GM04504 (cell line): ENCODE measurements at regions not wholly inside any gene's neighbourhood (a gene's known extent, or its start where the extent isn't known, plus 50 kb on each side); places are given as distances from the start of the nearest gene placed in this dataset.
"Not testable (repeated sequence)": the region's sequence is repeated elsewhere in the genome, so short reads cannot be mapped to it uniquely, and the experiment has no call there.

Source experiments
- DNase-seq: peaks from one replicate; pipeline ENCODE4 v3.0.0-alpha.2; 2012; ENCODE audit warnings: low read depth

DNA sequence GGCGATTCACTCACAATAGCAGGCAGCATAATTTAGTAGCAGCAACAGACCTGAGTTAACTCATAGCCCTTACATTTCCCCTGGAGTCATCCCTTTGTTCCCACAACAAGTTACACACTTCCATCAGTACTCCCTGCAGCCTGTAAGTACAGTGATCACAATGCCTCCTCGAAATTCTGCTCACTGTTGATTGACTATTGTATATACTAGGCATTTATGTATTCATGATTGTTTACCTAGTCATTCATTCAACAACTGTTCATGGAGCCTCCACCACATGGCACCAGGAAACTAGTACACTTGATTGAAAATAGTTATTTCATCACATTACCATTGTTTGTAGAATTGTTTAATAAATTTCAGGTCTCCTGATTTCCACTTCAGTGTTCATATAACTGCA lies 71.4 kb upstream of the P3H2 start:
- DNase-seq: no peak

DNA sequence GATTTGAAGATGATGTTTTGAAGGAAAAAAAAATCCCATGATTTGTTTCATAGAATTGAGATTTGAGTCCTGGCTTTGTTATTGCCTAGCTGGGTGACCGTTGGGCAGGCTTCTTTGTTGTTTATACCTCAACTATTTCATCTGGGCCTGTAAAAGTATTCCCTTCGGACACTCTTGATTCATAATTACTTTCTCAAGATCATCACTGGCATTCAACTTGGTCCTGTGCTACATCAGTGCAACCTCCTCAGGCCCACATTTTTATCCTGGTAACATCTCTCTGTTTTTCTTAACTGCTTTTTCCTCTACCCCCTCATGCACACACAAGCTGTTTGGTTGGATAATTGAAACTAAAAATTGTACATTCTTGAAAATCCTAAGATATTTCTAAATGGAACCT lies 67.5 kb upstream of the P3H2 start:
- DNase-seq: no peak

- DNase-seq: peak; percentile 95
Observed at GRCh38 chr3:190183121-190183520, 62.4 kb upstream of the P3H2 start.

DNA sequence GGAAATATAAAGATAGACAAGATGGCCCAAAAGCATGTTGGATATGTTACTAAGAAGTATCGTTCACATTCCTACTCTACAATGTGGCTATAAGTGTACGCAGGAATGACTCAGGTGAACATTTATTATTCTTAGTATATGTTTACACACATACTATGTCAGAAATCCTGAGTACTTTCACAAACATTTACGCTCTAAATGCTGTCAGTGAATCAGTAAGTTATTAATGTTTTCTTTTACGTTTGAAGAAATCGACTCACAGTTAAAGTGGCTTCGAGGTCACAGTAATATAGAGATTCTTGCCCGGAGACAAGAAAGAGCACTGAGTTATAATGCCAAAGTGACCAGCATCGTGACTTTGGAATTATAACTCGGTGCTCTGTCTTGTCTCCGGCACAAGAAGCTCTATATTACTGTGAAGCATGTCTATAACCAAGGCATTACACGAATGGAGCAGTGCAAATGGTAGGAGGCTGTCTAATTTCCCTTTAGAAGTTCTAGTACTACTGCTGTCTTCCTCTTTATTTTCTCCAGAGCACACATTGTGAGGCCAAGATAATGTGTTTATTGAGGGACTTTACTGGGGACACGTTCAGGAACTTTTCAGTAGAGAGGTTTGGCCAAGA lies 61.8 kb upstream of the P3H2 start:
- DNase-seq: no peak

DNA sequence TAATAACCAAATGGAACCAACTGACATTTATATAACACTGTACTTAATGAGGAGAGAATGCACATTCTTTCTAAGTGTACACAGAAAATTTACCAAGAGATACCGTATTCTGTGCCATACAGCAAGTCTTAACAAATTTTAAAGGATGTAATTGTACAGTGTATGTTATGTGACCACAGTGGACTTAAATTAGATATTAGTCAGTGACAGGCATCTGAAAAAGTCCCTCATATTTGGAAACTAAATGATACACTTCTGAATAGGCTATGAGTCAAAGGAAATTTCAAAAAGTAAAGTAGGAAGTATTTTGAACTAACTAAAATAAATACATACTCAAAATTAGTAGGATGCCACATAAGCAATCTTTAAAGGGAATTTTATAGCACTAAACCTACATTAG lies 59.6 kb upstream of the P3H2 start:
- DNase-seq: no peak

GRCh38 chr3:190178779-190179178 lies 58.1 kb upstream of the P3H2 start:
- DNase-seq: no peak

GRCh38 chr3:190176933-190177525 lies 56.3 kb upstream of the P3H2 start:
- not testable (repeated sequence) for DNase-seq

GRCh38 chr3:190176106-190176505 lies 55.4 kb upstream of the P3H2 start:
- not testable (repeated sequence) for DNase-seq

- no peak for DNase-seq
Observed at GRCh38 chr3:190175490-190175889, 54.8 kb upstream of the P3H2 start.

- DNase-seq: no peak
Observed at GRCh38 chr3:190174471-190174870, 53.8 kb upstream of the P3H2 start.

- no peak for DNase-seq
Observed at GRCh38 chr3:190173426-190173825, 52.7 kb upstream of the P3H2 start.

GRCh38 chr3:190172751-190173150 lies 52.1 kb upstream of the P3H2 start:
- DNase-seq: no peak
